GM23338 (cell line): ENCODE measurements at regions not wholly inside any gene's neighbourhood (a gene's known extent, or its start where the extent isn't known, plus 50 kb on each side); places are given as distances from the start of the nearest gene placed in this dataset.

Experiments
- CREB1 ChIP-seq: fragments of 250-450 bp; sonication (Bioruptor Pico); IDR thresholded peaks from 2 replicates; pipeline ENCODE4 v1.5.0; 2020; ENCODE audit warnings: low read depth, mild to moderate bottlenecking, moderate library complexity
- EZH2 ChIP-seq: fragments of 200-600 bp; sonication (generic); IDR thresholded peaks from one replicate; pipeline ENCODE4 v1.8.0; 2017; ENCODE audit warnings: antibody characterized with exemption, mild to moderate bottlenecking, low read depth; ENCODE audit not compliant: unreplicated experiment
- EZH2phosphoT487 ChIP-seq: fragments of 200-600 bp; sonication (generic); IDR thresholded peaks from one replicate; pipeline ENCODE4 v1.8.1; 2018; ENCODE audit warnings: antibody characterized with exemption; ENCODE audit not compliant: unreplicated experiment
- POLR2AphosphoS5 ChIP-seq: IDR thresholded peaks from 2 replicates; pipeline ENCODE4 v1.6.1; 2016; ENCODE audit warnings: antibody characterized with exemption, low read depth
- TF ChIP-seq, protein P1 (sequence below), 2 experiments: fragments of 200-600 bp in 1 of 2; sonication (generic) in 1 of 2; conservative IDR thresholded peaks; 2 replicates each; pipeline versions ENCODE4 v1.5.1 to v1.6.1; 2016 to 2017; ENCODE audit warnings: antibody characterized with exemption in 2 of 2, low read depth in 2 of 2, mild to moderate bottlenecking in 2 of 2, moderate library complexity in 1 of 2
- TF ChIP-seq, protein P2 (sequence below): IDR thresholded peaks from one replicate; pipeline ENCODE4 v1.6.1; 2018; ENCODE audit warnings: antibody characterized with exemption; ENCODE audit not compliant: unreplicated experiment
- TF ChIP-seq, protein P3 (sequence below): IDR thresholded peaks from 2 replicates; pipeline ENCODE4 v1.6.1; 2016; ENCODE audit warnings: antibody characterized with exemption

DNA sequence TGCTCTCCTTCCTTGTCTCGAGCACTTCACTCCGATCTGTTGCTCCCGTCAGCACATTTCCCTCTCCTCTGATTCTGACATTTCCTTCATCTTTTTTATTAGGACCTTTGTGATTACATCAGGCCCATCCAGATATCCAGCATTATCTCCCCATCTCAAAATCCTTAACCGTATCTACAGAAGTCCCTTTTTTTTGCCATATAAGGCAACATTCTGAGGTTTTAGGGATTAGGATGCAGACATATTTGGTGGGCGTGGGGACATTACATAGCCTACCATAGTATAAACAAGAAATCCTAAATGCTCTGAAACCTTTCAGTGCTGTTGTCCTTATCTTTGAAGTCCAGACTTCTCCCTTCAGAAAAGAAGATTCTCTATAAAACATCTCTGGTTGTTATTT, 505.0 kb upstream of the PITX2 start:
- TF ChIP-seq, protein P1, sequence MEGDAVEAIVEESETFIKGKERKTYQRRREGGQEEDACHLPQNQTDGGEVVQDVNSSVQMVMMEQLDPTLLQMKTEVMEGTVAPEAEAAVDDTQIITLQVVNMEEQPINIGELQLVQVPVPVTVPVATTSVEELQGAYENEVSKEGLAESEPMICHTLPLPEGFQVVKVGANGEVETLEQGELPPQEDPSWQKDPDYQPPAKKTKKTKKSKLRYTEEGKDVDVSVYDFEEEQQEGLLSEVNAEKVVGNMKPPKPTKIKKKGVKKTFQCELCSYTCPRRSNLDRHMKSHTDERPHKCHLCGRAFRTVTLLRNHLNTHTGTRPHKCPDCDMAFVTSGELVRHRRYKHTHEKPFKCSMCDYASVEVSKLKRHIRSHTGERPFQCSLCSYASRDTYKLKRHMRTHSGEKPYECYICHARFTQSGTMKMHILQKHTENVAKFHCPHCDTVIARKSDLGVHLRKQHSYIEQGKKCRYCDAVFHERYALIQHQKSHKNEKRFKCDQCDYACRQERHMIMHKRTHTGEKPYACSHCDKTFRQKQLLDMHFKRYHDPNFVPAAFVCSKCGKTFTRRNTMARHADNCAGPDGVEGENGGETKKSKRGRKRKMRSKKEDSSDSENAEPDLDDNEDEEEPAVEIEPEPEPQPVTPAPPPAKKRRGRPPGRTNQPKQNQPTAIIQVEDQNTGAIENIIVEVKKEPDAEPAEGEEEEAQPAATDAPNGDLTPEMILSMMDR (conservative IDR thresholded peaks at IDR 0.05; ENCODE audit: low read depth in 2 of 2), result no peak
- TF ChIP-seq EZH2 (no peak), EZH2phosphoT487 (no peak), POLR2AphosphoS5 (no peak), CREB1 (no peak)
- TF ChIP-seq, protein P2, sequence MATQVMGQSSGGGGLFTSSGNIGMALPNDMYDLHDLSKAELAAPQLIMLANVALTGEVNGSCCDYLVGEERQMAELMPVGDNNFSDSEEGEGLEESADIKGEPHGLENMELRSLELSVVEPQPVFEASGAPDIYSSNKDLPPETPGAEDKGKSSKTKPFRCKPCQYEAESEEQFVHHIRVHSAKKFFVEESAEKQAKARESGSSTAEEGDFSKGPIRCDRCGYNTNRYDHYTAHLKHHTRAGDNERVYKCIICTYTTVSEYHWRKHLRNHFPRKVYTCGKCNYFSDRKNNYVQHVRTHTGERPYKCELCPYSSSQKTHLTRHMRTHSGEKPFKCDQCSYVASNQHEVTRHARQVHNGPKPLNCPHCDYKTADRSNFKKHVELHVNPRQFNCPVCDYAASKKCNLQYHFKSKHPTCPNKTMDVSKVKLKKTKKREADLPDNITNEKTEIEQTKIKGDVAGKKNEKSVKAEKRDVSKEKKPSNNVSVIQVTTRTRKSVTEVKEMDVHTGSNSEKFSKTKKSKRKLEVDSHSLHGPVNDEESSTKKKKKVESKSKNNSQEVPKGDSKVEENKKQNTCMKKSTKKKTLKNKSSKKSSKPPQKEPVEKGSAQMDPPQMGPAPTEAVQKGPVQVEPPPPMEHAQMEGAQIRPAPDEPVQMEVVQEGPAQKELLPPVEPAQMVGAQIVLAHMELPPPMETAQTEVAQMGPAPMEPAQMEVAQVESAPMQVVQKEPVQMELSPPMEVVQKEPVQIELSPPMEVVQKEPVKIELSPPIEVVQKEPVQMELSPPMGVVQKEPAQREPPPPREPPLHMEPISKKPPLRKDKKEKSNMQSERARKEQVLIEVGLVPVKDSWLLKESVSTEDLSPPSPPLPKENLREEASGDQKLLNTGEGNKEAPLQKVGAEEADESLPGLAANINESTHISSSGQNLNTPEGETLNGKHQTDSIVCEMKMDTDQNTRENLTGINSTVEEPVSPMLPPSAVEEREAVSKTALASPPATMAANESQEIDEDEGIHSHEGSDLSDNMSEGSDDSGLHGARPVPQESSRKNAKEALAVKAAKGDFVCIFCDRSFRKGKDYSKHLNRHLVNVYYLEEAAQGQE, result no peak
- TF ChIP-seq, protein P3, sequence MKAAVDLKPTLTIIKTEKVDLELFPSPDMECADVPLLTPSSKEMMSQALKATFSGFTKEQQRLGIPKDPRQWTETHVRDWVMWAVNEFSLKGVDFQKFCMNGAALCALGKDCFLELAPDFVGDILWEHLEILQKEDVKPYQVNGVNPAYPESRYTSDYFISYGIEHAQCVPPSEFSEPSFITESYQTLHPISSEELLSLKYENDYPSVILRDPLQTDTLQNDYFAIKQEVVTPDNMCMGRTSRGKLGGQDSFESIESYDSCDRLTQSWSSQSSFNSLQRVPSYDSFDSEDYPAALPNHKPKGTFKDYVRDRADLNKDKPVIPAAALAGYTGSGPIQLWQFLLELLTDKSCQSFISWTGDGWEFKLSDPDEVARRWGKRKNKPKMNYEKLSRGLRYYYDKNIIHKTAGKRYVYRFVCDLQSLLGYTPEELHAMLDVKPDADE, result no peak
